ENCODE measurements at regions not wholly inside any gene's neighbourhood (a gene's known extent, or its start where the extent isn't known, plus 50 kb on each side); places are given as distances from the start of the nearest gene placed in this dataset.

DNA sequence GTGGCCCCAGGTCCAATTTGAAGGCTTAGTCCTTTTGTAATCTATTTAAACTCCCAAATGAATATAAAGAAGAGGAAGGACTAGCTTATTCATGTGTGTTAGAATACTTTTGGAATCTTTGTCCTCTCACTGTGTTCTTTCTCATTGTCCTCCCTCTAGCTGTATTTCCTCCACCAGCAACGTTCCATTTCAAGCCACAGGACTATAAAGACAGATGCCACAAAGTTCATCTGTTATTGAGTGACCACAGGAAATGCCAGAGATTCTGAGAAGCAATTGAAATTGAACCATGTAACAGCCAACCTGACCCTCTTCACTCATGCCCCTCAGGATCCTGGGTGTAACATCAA is 336.6 kb upstream of the API5 start:
- TF ChIP-seq POLR2AphosphoS5 (IDR thresholded peaks at IDR 0.05) = no peak
- TF ChIP-seq, protein P1, sequence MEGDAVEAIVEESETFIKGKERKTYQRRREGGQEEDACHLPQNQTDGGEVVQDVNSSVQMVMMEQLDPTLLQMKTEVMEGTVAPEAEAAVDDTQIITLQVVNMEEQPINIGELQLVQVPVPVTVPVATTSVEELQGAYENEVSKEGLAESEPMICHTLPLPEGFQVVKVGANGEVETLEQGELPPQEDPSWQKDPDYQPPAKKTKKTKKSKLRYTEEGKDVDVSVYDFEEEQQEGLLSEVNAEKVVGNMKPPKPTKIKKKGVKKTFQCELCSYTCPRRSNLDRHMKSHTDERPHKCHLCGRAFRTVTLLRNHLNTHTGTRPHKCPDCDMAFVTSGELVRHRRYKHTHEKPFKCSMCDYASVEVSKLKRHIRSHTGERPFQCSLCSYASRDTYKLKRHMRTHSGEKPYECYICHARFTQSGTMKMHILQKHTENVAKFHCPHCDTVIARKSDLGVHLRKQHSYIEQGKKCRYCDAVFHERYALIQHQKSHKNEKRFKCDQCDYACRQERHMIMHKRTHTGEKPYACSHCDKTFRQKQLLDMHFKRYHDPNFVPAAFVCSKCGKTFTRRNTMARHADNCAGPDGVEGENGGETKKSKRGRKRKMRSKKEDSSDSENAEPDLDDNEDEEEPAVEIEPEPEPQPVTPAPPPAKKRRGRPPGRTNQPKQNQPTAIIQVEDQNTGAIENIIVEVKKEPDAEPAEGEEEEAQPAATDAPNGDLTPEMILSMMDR (IDR thresholded peaks at IDR 0.05) = no peak
- TF ChIP-seq POLR2A (IDR thresholded peaks at IDR 0.05) = no peak
- no peak for TF ChIP-seq EP300 (IDR thresholded peaks at IDR 0.05)

Data from gastroesophageal sphincter (tissue), 3 donors.